HepG2 (cell line): ENCODE measurements at regions not wholly inside any gene's neighbourhood (a gene's known extent, or its start where the extent isn't known, plus 50 kb on each side); places are given as distances from the start of the nearest gene placed in this dataset.

Experiments used
- ATAC-seq: fragments of 200-7000 bp; cut with Tn5 transposase; 3 replicates; pipeline ENCODE4 v1.9.1; 2020; ENCODE audit warnings: mild to moderate bottlenecking, moderate library complexity
- BruUV-seq: library from RNA; stranded (reverse); fragments of 400-500 nt; replicated peaks from 2 replicates; lab custom pipeline; 2021; lab: Mats Ljungman, UMichigan
- CTCF ChIA-PET: fragments of 300-600 bp; formaldehyde crosslinking; extraction: SDS; loops from one replicate; lab custom pipeline; 2021; ENCODE audit warnings: low total read pairs, inconsistent platforms, low intra/inter-chr PET ratio; lab: Yijun Ruan, JAX
- POLR2A ChIA-PET: fragments of 350-600 bp; sonication (Branson Sonifier 250); formaldehyde crosslinking; loops from one replicate; lab custom pipeline; 2020; ENCODE audit warnings: antibody characterized with exemption, inconsistent platforms; lab: Yijun Ruan, JAX
- DNase-seq: peaks from one replicate; pipeline ENCODE4 v3.0.0-alpha.2; 2015; ENCODE audit warnings: low spot score
- FAIRE-seq: peaks from 3 replicates; lab custom pipeline; 2011; peaks lifted over from hg19 to GRCh38; lab: Jason Lieb, UNC
- H2AFZ ChIP-seq: one replicate; pipeline ENCODE4 v1.6.1; 2011; ENCODE audit warnings: low read length, inconsistent platforms
- H3K27ac ChIP-seq: fragments of 300-600 bp; 3 replicates; pipeline ENCODE4 v1.8.0; 2011; ENCODE audit warnings: mixed run types, mild to moderate bottlenecking, mixed read lengths, low read length, inconsistent platforms; ENCODE audit not compliant: insufficient read depth; ENCODE audit errors: extremely low read length
- H3K27me3 ChIP-seq, 2 experiments: fragments of 200-600 bp in 1 of 2; 2 replicates in 1 of 2; 3 replicates in 1 of 2; pipeline versions ENCODE4 v1.6.0 to v1.8.0; 2011; ENCODE audit warnings: low read length in 2 of 2, mild to moderate bottlenecking in 2 of 2, moderate library complexity in 2 of 2, inconsistent platforms in 1 of 2; ENCODE audit not compliant: insufficient read depth in 2 of 2, control insufficient read depth in 1 of 2
- H3K36me3 ChIP-seq, 2 experiments: fragments of 200-600 bp in 1 of 2; replicated peaks in 1 of 2; 2 replicates in 1 of 2; 3 replicates in 1 of 2; pipeline versions ENCODE4 v1.5.1 to v1.8.0; 2011; ENCODE audit warnings: low read length in 2 of 2, inconsistent platforms in 1 of 2; ENCODE audit not compliant: insufficient read depth in 2 of 2, control insufficient read depth in 1 of 2
- H3K4me1 ChIP-seq: 2 replicates; pipeline ENCODE4 v1.5.1; 2012; ENCODE audit warnings: low read length, inconsistent platforms; ENCODE audit not compliant: insufficient read depth
- H3K4me2 ChIP-seq: 2 replicates; pipeline ENCODE4 v1.6.0; 2011; ENCODE audit warnings: low read depth, low read length, inconsistent platforms
- H3K4me3 ChIP-seq, 3 experiments: fragments of 200-600 bp in 1 of 3; sonication (generic), shearing (Covaris generic) in 1 of 3; replicated peaks in 1 of 3; 2 replicates each; pipeline ENCODE4 v1.5.1; 2011 to 2016; ENCODE audit warnings: low read length in 3 of 3, inconsistent platforms in 2 of 3, low read depth in 2 of 3, mild to moderate bottlenecking in 2 of 3, control low read depth in 1 of 3, mixed read lengths in 1 of 3; ENCODE audit not compliant: insufficient read depth in 1 of 3
- H3K79me2 ChIP-seq: one replicate; pipeline ENCODE4 v1.6.1; 2011; ENCODE audit warnings: low read length, inconsistent platforms; ENCODE audit not compliant: insufficient read depth
- H3K9ac ChIP-seq: 2 replicates; pipeline ENCODE4 v1.6.0; 2011; ENCODE audit warnings: mild to moderate bottlenecking, low read depth, low read length, inconsistent platforms; ENCODE audit not compliant: insufficient read depth
- H3K9me3 ChIP-seq: 2 replicates; pipeline ENCODE4 v1.5.1; 2012; ENCODE audit warnings: mild to moderate bottlenecking, low read length
- H4K20me1 ChIP-seq: 2 replicates; pipeline ENCODE4 v1.6.0; 2011; ENCODE audit warnings: inconsistent platforms, mild to moderate bottlenecking, low read length, moderate library complexity; ENCODE audit not compliant: insufficient read depth
- AKAP8 ChIP-seq: sonication (generic); formaldehyde crosslinking; IDR thresholded peaks from 2 replicates; pipeline ENCODE4 v1.5.1; 2020; ENCODE audit warnings: mild to moderate bottlenecking, missing genetic modification reagents
- CBX1 ChIP-seq: IDR thresholded peaks from one replicate; pipeline ENCODE4 v1.6.1; 2016; ENCODE audit warnings: antibody characterized with exemption, low read depth
- FOXK2 ChIP-seq: fragments of 450-650 bp; IDR thresholded peaks from 2 replicates; pipeline ENCODE4 v1.6.1; 2016
- GATAD2A ChIP-seq: IDR thresholded peaks from 2 replicates; pipeline ENCODE4 v1.6.1; 2016
- HMG20B ChIP-seq: conservative IDR thresholded peaks from 2 replicates; pipeline ENCODE4 v1.6.1; 2016; ENCODE audit warnings: missing genetic modification reagents, missing compliant biosample characterization
- LRRFIP1 ChIP-seq: sonication (generic); formaldehyde crosslinking; conservative IDR thresholded peaks from 2 replicates; pipeline ENCODE4 v1.4.0; 2020; ENCODE audit warnings: missing genetic modification reagents
- MAF1 ChIP-seq: sonication (generic); formaldehyde crosslinking; IDR thresholded peaks from 2 replicates; pipeline ENCODE4 v1.5.0; 2020; ENCODE audit warnings: missing genetic modification reagents, borderline replicate concordance
- RORA ChIP-seq: sonication (generic); formaldehyde crosslinking; IDR thresholded peaks from 2 replicates; pipeline ENCODE4 v1.5.0; 2020; ENCODE audit warnings: mild to moderate bottlenecking, missing genetic modification reagents, moderate library complexity
- SPEN ChIP-seq: sonication (generic); formaldehyde crosslinking; IDR thresholded peaks from 2 replicates; pipeline ENCODE4 v1.5.1; 2020; ENCODE audit warnings: low read depth, mild to moderate bottlenecking, missing genetic modification reagents
- ZKSCAN8 ChIP-seq: IDR thresholded peaks from 2 replicates; pipeline ENCODE4 v1.6.1; 2016; ENCODE audit warnings: borderline replicate concordance, missing genetic modification reagents, missing compliant biosample characterization
- WGBS: methylation state at CpG from one replicate; pipeline ENCODE4 v1.1.6; 2017; ENCODE audit warnings: low lambda C conversion rate; 5-methylcytosine and 5-hydroxymethylcytosine counted together
- in situ Hi-C: cut with HindIII; loops from 2 replicates; pipeline ENCODE4 v1.10.0; 2017; ENCODE audit warnings: low pct_unique_long_range_greater_than_20kb; ENCODE audit not compliant: extremely low pct_ligation_motif_present
- intact Hi-C: fragments of 100-400 bp; cut with micrococcal nuclease; formaldehyde crosslinking; loops from one replicate; pipeline ENCODE4 v1.10.0; 2022; ENCODE audit not compliant: unreplicated experiment
- TF ChIP-seq, protein P1 (sequence below): sonication (generic); formaldehyde crosslinking; IDR thresholded peaks from 2 replicates; pipeline ENCODE4 v1.5.1; 2020; ENCODE audit warnings: mild to moderate bottlenecking, missing genetic modification reagents, moderate library complexity
- TF ChIP-seq, protein P2 (sequence below): sonication (generic); formaldehyde crosslinking; IDR thresholded peaks from 2 replicates; pipeline ENCODE4 v1.4.0; 2020; ENCODE audit warnings: low read depth, missing genetic modification reagents

DNA sequence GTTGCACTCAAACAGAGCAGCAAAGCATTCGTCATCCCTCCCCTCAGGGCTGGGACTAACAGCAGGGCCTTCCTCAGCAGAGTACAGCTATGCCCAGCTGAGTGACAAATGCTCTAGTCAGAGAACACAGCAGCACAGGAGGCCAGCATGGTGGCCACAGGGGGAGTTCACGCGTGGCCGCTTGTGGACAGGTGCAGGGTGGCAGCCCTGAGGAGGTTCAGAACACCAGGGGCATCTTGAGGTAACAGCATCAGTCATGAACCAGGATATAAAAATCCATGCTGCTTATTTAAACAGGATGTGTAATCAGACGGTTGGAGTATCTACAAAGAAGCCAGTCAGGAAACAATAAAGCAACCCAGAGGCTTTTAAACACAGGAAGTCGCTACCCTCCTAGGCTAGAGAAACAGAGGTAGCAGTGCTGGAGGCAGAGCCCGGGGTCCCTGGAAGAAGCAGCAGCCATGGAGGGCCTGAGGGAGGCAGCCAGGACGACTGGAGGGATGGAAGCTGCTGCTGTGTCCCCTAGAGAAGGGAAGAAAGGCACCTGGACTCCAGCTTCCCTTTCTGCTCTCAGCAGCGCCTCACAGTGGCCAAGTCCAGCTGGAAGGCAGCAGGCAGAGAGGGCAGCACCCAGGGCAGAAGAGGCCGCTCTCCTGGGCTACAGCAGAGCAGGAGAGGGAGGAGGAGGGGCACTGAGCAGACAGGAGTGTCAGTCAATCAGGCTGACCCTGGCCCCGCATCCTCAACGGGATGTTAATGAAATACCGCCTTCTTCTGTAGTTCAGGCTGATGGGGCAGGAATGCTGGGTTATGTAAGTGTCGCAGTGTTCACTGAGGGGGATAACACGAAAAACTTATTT, 70.8 kb upstream of the UCN3 start (continued):
- TF ChIP-seq, protein P1, sequence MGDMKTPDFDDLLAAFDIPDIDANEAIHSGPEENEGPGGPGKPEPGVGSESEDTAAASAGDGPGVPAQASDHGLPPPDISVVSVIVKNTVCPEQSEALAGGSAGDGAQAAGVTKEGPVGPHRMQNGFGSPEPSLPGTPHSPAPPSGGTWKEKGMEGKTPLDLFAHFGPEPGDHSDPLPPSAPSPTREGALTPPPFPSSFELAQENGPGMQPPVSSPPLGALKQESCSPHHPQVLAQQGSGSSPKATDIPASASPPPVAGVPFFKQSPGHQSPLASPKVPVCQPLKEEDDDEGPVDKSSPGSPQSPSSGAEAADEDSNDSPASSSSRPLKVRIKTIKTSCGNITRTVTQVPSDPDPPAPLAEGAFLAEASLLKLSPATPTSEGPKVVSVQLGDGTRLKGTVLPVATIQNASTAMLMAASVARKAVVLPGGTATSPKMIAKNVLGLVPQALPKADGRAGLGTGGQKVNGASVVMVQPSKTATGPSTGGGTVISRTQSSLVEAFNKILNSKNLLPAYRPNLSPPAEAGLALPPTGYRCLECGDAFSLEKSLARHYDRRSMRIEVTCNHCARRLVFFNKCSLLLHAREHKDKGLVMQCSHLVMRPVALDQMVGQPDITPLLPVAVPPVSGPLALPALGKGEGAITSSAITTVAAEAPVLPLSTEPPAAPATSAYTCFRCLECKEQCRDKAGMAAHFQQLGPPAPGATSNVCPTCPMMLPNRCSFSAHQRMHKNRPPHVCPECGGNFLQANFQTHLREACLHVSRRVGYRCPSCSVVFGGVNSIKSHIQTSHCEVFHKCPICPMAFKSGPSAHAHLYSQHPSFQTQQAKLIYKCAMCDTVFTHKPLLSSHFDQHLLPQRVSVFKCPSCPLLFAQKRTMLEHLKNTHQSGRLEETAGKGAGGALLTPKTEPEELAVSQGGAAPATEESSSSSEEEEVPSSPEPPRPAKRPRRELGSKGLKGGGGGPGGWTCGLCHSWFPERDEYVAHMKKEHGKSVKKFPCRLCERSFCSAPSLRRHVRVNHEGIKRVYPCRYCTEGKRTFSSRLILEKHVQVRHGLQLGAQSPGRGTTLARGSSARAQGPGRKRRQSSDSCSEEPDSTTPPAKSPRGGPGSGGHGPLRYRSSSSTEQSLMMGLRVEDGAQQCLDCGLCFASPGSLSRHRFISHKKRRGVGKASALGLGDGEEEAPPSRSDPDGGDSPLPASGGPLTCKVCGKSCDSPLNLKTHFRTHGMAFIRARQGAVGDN (CRISPR knock-in tag) = peak; percentile 73
- no peak for TF ChIP-seq RORA (CRISPR knock-in tag)
- TF ChIP-seq GATAD2A (CRISPR knock-in tag) = peak; percentile 62
- TF ChIP-seq, all 625 proteins: peak for 50

GRCh38 chr10:5297466-5297865, 67.3 kb upstream of the UCN3 start:
- in situ Hi-C loops (no loop called here), intact Hi-C loops (no loop called here)
- FAIRE-seq (no peak), ATAC-seq (no peak), DNase-seq (no peak)
- Histone ChIP-seq H3K4me3 (no peak overlapping the region), H3K4me2 (no peak overlapping the region), H3K4me1 (peaks cover 20% of the 10 kb centered on the region), H3K27me3 (peaks cover 0 to 10% of the 10 kb centered on the region in 2 experiments; a peak in 3 of 5 replicates), H3K9me3 (no peaks in the 10 kb centered on the region), H4K20me1 (no peaks in the 10 kb centered on the region), H3K36me3 (no peaks in the 10 kb centered on the region), H3K27ac (no peak overlapping the region), H3K9ac (no peak overlapping the region), H2AFZ (no peak overlapping the region), H3K79me2 (no peaks in the 10 kb centered on the region)
- POLR2A ChIA-PET = no interaction called here
- TF ChIP-seq, protein P2, sequence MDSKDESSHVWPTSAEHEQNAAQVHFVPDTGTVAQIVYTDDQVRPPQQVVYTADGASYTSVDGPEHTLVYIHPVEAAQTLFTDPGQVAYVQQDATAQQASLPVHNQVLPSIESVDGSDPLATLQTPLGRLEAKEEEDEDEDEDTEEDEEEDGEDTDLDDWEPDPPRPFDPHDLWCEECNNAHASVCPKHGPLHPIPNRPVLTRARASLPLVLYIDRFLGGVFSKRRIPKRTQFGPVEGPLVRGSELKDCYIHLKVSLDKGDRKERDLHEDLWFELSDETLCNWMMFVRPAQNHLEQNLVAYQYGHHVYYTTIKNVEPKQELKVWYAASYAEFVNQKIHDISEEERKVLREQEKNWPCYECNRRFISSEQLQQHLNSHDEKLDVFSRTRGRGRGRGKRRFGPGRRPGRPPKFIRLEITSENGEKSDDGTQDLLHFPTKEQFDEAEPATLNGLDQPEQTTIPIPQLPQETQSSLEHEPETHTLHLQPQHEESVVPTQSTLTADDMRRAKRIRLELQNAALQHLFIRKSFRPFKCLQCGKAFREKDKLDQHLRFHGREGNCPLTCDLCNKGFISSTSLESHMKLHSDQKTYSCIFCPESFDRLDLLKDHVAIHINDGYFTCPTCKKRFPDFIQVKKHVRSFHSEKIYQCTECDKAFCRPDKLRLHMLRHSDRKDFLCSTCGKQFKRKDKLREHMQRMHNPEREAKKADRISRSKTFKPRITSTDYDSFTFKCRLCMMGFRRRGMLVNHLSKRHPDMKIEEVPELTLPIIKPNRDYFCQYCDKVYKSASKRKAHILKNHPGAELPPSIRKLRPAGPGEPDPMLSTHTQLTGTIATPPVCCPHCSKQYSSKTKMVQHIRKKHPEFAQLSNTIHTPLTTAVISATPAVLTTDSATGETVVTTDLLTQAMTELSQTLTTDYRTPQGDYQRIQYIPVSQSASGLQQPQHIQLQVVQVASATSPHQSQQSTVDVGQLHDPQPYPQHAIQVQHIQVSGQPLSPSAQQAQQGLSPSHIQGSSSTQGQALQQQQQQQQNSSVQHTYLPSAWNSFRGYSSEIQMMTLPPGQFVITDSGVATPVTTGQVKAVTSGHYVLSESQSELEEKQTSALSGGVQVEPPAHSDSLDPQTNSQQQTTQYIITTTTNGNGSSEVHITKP (CRISPR knock-in tag) = no peak
- TF ChIP-seq FOXK2 (no peak), MAF1 (CRISPR knock-in tag) (no peak), HMG20B (CRISPR knock-in tag) (no peak), SPEN (CRISPR knock-in tag) (no peak), ZKSCAN8 (CRISPR knock-in tag) (no peak), CBX1 (no peak), AKAP8 (no peak), LRRFIP1 (no peak)
- 34% methylated on average over 3 of the region's 3 CpGs for WGBS
- no TSS peak for BruUV-seq
- CTCF ChIA-PET = no interaction called here
